Stimulated activated CD8-positive, alpha-beta memory T cell treated with anti-CD3 and anti-CD28 coated beads, Interleukin-7, amount 100 ng/mL, for 24 hours (primary cell): ENCODE measurements at regions not wholly inside any gene's neighbourhood (a gene's known extent, or its start where the extent isn't known, plus 50 kb on each side); places are given as distances from the start of the nearest gene placed in this dataset.

Experiments
- DNase-seq: peaks from one replicate; pipeline ENCODE4 v3.0.0-alpha.2; 2020; ENCODE audit warnings: low read depth

DNA sequence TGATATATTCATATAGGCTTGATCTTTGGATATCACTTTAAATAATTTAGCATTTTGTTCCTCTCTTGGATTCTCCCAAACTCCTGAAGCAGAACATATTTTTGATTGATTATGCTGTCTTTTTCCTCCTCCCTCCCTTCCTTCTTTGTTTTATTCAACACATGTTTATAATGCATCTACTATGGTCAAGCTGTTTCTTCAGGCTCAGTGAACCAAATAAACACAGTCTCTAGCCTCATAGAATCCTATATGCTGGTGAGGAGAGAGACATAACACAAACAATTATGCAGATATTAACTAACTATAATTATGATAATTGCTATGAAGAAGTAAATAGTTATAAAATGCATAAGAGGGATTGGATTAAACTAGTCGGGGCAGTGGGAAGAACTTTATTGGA lies 1023.6 kb upstream of the RAG2 start:
- no peak for DNase-seq

DNA sequence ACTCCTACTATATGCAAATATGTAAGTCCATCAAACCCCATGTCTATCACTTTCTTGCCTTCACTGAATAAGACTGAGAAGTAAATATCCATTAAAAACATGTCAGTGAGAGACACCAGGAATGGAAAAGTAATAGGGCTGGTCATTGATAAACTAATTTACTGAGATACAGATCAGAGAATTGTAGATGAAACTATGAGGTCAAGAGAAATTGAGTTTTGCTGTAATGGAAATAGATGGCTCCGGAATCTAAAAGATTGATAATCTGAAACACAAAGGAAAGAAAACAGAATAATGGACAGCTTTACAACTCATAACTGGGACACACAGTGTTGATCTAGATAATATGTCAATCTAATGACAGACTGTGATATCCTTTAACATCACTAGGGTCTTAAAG lies 1018.3 kb upstream of the RAG2 start:
- no peak for DNase-seq

DNA sequence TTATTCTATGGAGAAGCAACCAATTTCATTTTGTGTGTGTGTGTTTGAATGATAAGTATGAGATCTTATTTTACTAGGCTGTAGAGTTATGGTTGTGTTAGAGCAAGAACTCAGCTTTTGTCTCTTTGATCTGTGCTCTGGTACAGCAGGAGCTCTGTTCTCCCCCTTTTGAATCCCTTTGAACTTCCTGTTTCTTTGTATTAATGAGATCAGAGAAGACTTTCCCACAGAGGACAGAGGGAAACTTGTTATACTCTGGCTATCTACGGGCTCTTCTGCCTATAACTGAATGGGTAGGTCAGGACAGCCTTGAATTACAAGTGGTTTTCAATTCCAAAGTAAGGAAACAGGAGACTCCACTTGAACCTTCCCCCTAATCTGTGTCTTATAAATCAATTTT lies 1015.0 kb upstream of the RAG2 start:
- DNase-seq: no peak

DNA sequence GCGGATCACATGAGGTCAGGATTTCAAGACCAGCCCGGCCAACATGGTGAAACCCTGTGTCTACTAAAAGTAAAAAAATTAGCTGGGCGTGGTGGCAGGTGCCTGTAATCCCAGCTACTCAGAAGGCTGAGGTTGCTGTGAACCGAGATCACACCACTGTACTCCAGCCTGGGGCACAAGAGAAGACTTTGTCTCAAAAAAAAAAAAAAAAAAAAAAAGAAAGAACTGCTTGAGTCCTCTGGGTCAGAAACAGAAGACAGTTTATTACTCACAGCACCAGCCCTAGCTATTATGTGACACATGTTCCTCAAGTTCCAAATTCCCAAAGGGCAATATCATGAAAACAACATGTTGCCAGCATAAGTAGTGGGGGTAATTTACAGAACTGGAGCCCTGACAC lies 1014.1 kb upstream of the RAG2 start:
- no peak for DNase-seq

- no peak for DNase-seq
Observed at GRCh38 chr11:37605229-37605628, 1007.2 kb upstream of the RAG2 start.

GRCh38 chr11:37598381-37598780 lies 1000.3 kb upstream of the RAG2 start:
- no peak for DNase-seq

DNA sequence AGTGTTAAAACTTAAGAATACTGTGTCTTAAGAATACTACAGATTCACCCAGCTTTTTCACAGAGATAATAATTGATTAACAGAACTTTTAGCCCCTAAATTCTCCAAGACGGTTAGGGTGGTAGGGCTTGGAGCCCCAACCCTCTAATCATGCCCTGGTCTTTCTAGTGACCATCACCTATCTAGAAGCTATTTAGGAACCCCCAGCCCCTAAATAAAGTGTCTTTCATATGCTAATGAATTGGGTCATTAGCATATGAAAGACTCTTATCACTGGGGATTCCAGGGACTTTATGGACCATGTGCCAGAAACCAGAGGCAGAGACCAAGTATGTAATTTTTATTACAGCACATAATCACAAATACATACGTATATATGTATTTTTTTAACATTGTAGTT lies 999.7 kb upstream of the RAG2 start:
- DNase-seq: no peak

DNA sequence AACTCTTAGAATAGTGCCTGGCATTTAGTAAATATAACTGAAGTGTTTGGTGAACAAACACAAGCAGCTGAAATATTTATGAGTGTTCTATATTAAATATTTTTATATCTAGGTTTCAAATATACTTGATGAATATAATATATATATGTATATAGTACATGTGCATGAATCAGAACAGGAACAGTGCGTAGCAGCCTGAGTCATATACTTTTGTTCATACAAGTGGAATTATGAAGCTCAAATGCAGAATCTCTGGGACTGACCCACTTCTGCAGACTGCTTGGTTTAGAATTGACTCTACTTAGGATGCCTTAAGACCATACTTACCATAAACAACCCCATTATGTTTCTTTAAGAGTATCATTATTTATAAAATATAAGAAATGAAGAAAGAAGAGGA lies 997.8 kb upstream of the RAG2 start:
- DNase-seq: no peak

GRCh38 chr11:37574361-37574760 lies 976.3 kb upstream of the RAG2 start:
- no peak for DNase-seq

- DNase-seq: no peak
Observed at GRCh38 chr11:37572491-37573171, 974.6 kb upstream of the RAG2 start.

DNA sequence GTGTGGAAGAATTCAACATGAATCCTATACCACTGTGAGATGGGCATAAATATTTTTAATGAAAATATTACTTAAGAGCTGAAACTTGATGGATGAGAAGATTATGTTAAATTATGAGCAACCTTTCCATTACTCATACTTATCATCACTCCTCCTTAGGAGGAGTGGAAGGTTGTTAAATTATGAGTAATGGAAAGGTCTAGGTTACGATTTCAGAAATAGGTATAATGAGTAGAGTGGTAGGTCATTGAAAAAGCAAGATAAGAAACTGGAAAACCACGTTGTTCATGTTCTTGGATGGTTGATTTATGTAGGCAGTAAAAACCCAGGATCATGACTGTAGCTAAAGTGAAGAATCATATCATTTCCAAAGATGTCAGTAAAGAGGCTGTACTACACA lies 973.2 kb upstream of the RAG2 start:
- no peak for DNase-seq

GRCh38 chr11:37560991-37561390 lies 963.0 kb upstream of the RAG2 start:
- no peak for DNase-seq

DNA sequence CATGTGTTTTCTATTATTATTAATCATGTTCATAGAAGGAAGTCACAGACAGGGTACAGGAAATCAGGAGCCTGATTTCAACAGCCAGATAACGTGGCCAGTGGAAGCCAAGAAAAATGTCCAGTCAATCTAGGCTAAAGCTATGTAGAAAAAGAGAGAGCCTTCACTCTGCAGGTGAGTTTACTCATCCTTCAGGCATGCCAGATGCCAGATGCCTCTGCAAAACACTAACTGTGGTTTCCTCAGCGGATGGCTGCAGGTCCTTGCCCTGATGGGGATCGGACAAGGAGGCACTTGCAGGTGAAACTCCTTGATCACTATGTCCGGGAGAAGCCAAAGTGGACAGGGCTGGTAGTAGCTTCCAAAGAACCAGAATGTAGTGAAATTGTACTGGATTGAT lies 962.3 kb upstream of the RAG2 start:
- no peak for DNase-seq

GRCh38 chr11:37558619-37559210 lies 960.7 kb upstream of the RAG2 start:
- DNase-seq: no peak

- no peak for DNase-seq
Observed at GRCh38 chr11:37557990-37558389, 960.0 kb upstream of the RAG2 start.

DNA sequence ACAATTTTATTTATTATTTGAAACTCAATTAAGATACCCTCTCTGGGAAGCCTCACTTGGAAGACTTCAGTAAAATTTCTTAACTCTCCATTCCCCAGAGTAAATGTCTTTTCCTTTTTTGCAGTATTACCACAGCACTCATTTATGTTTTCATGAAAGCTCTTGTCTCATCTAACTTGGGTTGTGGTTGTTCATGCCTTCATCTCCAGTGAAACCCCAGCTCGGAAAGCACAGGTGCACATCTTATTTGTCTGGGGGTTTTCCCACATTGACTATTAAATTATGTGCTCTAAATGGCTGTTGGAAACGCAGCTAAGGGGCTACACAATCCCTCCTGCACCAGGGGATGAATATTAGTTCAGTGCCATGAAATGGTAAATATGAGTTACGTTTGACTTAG lies 954.2 kb upstream of the RAG2 start:
- no peak for DNase-seq

DNA sequence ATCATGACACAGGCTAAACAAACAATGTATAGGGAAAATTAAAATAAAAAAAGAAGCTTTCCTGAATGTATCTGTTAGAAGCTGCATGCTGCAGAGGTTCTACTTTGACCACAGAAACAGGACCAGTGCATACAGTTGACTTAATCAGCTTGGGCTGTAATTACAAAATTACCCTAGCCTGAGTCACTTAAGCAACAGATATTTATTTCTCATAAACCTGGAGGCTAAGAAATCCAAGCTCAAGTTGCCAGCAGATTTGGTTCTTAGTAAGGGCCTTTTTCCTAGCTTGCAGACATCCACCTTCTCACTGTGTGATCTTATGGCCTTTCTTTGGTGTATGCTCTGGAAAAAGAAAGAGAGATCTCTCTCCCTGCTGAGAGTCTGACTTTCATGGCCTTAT lies 946.5 kb upstream of the RAG2 start:
- no peak for DNase-seq

GRCh38 chr11:37533830-37534229 lies 935.8 kb upstream of the RAG2 start:
- DNase-seq: no peak

DNA sequence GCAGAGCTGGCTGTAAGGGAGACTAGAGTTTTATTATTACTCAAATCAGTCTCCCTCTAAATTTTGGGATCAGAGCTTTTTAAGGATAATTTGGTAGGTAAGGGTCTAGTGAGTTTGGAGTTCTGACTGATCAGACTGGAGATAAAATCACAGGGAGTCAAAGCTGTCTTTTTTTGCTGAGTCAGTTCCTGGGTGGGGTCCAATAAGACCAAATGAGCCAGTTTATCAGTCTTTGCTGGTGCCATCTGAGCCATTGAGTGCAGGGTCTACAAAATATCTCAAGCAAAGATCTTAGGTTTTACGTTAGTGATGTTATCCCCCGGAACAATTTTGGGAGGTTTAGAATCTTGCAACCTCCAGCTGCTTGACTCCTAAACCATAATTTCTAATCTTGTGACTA lies 935.1 kb upstream of the RAG2 start:
- DNase-seq: no peak

DNA sequence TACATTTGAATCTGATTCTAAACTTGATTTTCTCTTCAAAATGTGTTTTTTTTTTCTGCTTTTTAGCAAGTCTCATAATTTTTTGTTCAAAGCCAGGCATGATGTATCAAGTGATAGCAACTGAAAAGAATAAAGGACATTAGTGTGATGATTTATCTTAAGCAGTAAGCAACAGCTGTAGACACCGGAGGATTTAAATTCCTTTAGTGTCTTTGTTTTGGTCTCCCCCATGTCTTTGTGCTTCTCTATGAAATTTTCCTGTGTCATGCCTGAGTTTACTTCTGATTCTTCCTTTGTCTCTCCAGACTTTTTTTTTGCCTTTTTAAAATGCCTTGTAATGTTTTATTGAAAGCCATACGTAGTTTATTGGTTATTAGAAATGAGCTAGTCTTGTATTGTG lies 934.2 kb upstream of the RAG2 start:
- DNase-seq: no peak

DNA sequence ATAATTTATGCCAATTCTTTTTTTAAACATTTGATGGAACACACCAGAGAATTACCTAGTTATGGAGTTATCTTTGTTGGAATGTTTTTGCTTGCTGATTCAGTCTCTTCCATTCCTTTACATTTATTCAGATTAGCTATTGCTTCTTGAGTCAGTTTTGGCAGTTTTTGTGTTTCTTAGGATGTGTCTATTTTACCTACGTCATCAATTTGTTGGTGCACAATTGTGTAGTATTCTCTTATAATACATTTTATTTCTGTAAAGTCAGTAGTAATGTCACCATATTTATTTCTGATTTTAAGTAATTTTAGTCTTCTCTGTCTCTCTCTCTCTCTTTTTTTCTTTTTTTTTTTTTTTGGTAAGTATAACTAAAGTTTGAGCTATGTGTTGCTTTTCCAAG lies 929.5 kb upstream of the RAG2 start:
- no peak for DNase-seq

GRCh38 chr11:37525336-37525735 lies 927.3 kb upstream of the RAG2 start:
- no peak for DNase-seq

GRCh38 chr11:37519781-37520180 lies 921.7 kb upstream of the RAG2 start:
- no peak for DNase-seq

GRCh38 chr11:37512156-37512780 lies 914.2 kb upstream of the RAG2 start:
- DNase-seq: no peak
